ENCODE measurements at regions not wholly inside any gene's neighbourhood (a gene's known extent, or its start where the extent isn't known, plus 50 kb on each side); places are given as distances from the start of the nearest gene placed in this dataset.

- H3K27ac ChIP-seq, result no peak overlapping the region
- TF ChIP-seq CTCF (conservative IDR thresholded peaks at IDR 0.05), result no peak
- no peak for TF ChIP-seq ZFX (IDR thresholded peaks at IDR 0.05)
These were observed 172.5 kb downstream of the SH2D1A start for GRCh38 chrX:124518885-124519284.

DNA sequence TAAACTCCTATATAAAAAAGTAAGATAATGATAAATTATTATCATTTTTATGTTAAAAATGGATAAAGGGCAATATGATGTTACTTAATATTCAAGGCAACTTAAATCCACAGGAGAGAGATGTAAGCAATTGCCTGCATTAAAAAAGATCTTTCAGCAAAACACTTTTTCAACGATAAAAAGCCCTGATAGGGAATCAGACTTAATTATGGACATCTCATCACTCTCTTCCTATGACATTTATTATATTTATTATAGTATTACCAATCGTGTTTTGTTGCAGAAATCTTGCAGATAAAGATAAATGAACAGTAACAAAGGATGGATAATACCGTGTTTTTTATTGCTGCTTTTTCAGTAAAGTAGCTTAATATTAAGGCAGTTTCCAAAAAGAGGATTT, 178.5 kb downstream of the SH2D1A start:
- TF ChIP-seq CTCF (conservative IDR thresholded peaks at IDR 0.05), result no peak
- TF ChIP-seq ZFX (IDR thresholded peaks at IDR 0.05), result no peak
- no peak overlapping the region for H3K27ac ChIP-seq

DNA sequence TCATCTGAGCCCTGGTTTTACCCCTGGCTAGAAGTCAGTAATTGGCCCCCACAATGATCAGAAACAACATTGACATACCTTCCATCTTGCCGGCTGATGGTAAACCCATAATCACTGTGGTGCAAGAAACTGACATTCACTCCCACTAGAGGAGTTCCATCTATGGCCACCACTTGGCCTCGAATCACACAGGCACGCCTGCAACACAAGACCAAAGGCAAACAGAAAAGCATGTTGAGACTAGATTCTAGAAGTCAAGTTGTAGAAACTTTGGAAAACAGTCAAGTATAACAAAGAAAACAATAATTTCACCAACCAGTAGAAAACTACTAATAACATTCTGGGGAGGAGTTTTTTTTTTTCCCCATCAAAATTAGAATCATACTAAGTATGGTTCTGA, 183.4 kb downstream of the SH2D1A start:
- TF ChIP-seq CTCF (conservative IDR thresholded peaks at IDR 0.05) (no peak), ZFX (IDR thresholded peaks at IDR 0.05) (no peak)
- no peak overlapping the region for H3K27ac ChIP-seq

DNA sequence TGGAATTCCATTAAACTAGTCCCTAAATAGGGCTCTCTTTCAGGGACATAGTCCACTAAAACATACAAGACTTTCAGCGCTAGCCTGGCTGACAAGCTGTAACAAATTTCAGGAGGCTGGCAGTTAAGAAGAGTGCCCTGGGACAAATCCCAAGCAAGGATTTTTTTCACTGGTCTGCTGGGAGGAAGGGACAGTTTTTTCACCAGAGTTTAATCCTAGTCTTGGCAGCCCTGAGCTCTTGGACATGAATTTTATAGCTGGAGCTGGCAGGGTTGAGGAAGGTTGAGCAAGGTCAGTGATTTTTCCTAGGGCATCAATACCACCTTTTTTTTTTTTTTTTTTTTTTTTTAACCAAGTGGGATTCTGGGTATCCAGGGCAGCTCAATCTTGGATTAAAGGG, 184.4 kb downstream of the SH2D1A start:
- TF ChIP-seq CTCF (conservative IDR thresholded peaks at IDR 0.05) (no peak), ZFX (IDR thresholded peaks at IDR 0.05) (no peak)
- no peak overlapping the region for H3K27ac ChIP-seq

DNA sequence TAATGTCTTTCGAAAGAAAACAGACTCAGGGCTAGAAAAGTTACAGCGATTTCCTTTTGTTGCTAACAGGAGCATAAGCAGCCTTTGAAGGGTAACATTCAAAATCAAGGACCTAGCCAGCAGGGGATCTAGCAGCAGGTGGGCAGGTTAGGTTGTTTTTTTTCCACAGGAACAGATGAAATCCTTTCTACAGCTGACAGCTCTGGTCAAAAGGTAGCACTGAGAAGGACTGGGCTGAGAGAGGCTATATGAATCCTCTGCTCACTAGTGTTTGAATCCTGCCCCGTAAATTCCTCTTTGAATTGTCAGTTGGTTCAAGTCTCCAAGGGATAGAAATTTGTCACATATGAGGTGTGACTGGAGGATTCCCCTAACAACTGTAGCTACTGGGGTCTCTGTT, 188.2 kb downstream of the SH2D1A start:
- TF ChIP-seq CTCF (conservative IDR thresholded peaks at IDR 0.05) (no peak), ZFX (IDR thresholded peaks at IDR 0.05) (no peak)
- no peak overlapping the region for H3K27ac ChIP-seq

- H3K27ac ChIP-seq, result no peak overlapping the region
- no peak for TF ChIP-seq CTCF (conservative IDR thresholded peaks at IDR 0.05)
- TF ChIP-seq ZFX (IDR thresholded peaks at IDR 0.05), result no peak
These were observed 194.1 kb downstream of the SH2D1A start for GRCh38 chrX:124540474-124540873.

DNA sequence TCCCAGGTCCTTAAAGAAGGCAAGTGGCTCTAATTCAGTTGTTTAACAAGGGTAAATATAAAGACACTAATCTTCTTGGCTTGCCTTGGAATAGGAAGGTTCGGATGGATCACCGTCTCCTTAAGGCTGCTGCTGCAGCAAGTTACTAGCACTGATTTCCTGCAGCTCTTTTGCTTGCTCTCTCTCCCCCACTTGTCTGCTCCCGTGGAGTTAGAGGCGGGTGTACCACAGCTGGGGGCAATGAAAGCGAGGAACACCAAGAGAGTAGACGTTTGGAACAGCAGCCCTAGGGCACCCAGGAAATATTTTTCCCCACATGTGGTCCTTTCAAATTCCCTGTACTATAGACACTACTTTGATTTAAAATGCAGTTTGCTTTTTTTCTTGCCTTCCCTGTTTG, 202.2 kb downstream of the SH2D1A start:
- no peak for TF ChIP-seq CTCF (conservative IDR thresholded peaks at IDR 0.05)
- TF ChIP-seq ZFX (IDR thresholded peaks at IDR 0.05), result no peak
- no peak overlapping the region for H3K27ac ChIP-seq
